CD4-positive, alpha-beta T cell (primary cell): ENCODE measurements at regions not wholly inside any gene's neighbourhood (a gene's known extent, or its start where the extent isn't known, plus 50 kb on each side); places are given as distances from the start of the nearest gene placed in this dataset.

Experiments used
- ATAC-seq: fragments of 200-7000 bp; cut with Tn5 transposase; one replicate; pipeline ENCODE4 v1.10.0; 2022; ENCODE audit warnings: mild to moderate bottlenecking; ENCODE audit not compliant: poor library complexity
- CTCF ChIA-PET: fragments of 350-600 bp; sonication (Branson Sonifier 250); formaldehyde crosslinking; loops from one replicate; lab custom pipeline; 2021; ENCODE audit warnings: antibody characterized with exemption, inconsistent platforms; lab: Charles Lee
- POLR2A ChIA-PET: fragments of 350-600 bp; sonication (Branson Sonifier 250); formaldehyde crosslinking; loops from one replicate; lab custom pipeline; 2021; ENCODE audit warnings: antibody characterized with exemption, inconsistent platforms; lab: Charles Lee
- DNase-seq, 14 experiments: peaks; one replicate each; pipeline ENCODE4 v3.0.0-alpha.2; 2013 to 2020; ENCODE audit warnings: mixed read lengths in 2 of 14
- H3K27ac ChIP-seq, 2 donors: one replicate each; pipeline versions ENCODE4 v1.5.1 to v1.7.0; 2013; ENCODE audit warnings: low read length in 2 of 2, low read depth in 1 of 2, mild to moderate bottlenecking in 1 of 2
- H3K27me3 ChIP-seq, 2 experiments: 1 replicate in 1 of 2; 2 replicates in 1 of 2; pipeline versions ENCODE4 v1.6.1 to v1.7.0; 2013; ENCODE audit warnings: low read length in 2 of 2, control low read depth in 1 of 2, mild to moderate bottlenecking in 1 of 2, moderate library complexity in 1 of 2; ENCODE audit not compliant: insufficient read depth in 2 of 2, control insufficient read depth in 1 of 2
- H3K36me3 ChIP-seq: one replicate; pipeline ENCODE4 v1.6.1; 2013; ENCODE audit warnings: low read length, control low read depth; ENCODE audit not compliant: insufficient read depth
- H3K4me1 ChIP-seq: one replicate; pipeline ENCODE4 v1.6.1; 2013; ENCODE audit warnings: low read length, control low read depth; ENCODE audit not compliant: insufficient read depth
- H3K4me3 ChIP-seq: one replicate; pipeline ENCODE4 v1.5.1; 2013; ENCODE audit warnings: mild to moderate bottlenecking, low read length, moderate library complexity
- H3K9me3 ChIP-seq, 2 experiments: 1 replicate in 1 of 2; 2 replicates in 1 of 2; pipeline versions ENCODE4 v1.6.1 to v1.7.0; 2013; ENCODE audit warnings: low read length in 2 of 2, mild to moderate bottlenecking in 2 of 2, control low read depth in 1 of 2, moderate library complexity in 1 of 2; ENCODE audit not compliant: control insufficient read depth in 1 of 2, insufficient read depth in 1 of 2
- H3K27ac Mint-ChIP-seq: one replicate; pipeline ENCODE4 v1.8.0; 2020; ENCODE audit warnings: mixed read lengths
- H3K27me3 Mint-ChIP-seq: one replicate; pipeline ENCODE4 v1.8.0; 2021; ENCODE audit warnings: mixed read lengths
- H3K36me3 Mint-ChIP-seq: one replicate; pipeline ENCODE4 v1.8.0; 2021; ENCODE audit warnings: low read depth, mixed read lengths
- H3K4me1 Mint-ChIP-seq: one replicate; pipeline ENCODE4 v1.8.0; 2021; ENCODE audit warnings: low read depth, mixed read lengths
- H3K4me3 Mint-ChIP-seq: one replicate; pipeline ENCODE4 v1.8.0; 2020; ENCODE audit warnings: mild to moderate bottlenecking, mixed read lengths
- H3K9me3 Mint-ChIP-seq: one replicate; pipeline ENCODE4 v1.8.0; 2020; ENCODE audit warnings: mixed read lengths
- intact Hi-C, 2 experiments: fragments of 100-400 bp; cut with DNase I in 1 of 2; cut with micrococcal nuclease in 1 of 2; formaldehyde crosslinking; loops; one replicate each; pipeline versions ENCODE4 v1.15.1 to v1.9.0; 2023 to 2025; cut with DNase I, micrococcal nuclease
- TF ChIP-seq, protein P1 (sequence below): fragments of 200-600 bp; IDR thresholded peaks from one replicate; pipeline ENCODE4 v1.8.0; 2022; ENCODE audit warnings: antibody characterized with exemption, mild to moderate bottlenecking

DNA sequence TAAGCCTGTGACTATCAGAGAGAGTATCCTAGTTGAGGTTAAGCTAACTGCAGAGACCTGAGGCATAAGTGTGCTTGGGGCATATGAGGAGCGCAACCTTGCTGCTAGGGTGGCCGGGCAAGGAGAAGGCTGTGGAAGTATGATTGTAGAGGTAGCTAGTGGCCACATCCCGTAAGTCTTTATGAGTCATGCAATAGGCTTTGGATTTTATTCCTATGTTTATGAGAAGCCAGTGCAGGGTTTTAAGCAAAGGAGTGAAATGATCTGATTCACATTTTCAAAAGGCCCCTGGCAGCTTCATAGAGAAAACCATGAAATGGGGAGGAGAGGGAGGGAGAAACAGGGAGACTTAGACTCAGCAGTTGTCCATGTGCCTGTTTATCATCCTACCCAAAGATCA is 92.1 kb upstream of the WDFY3 start:
- TF ChIP-seq, protein P1, sequence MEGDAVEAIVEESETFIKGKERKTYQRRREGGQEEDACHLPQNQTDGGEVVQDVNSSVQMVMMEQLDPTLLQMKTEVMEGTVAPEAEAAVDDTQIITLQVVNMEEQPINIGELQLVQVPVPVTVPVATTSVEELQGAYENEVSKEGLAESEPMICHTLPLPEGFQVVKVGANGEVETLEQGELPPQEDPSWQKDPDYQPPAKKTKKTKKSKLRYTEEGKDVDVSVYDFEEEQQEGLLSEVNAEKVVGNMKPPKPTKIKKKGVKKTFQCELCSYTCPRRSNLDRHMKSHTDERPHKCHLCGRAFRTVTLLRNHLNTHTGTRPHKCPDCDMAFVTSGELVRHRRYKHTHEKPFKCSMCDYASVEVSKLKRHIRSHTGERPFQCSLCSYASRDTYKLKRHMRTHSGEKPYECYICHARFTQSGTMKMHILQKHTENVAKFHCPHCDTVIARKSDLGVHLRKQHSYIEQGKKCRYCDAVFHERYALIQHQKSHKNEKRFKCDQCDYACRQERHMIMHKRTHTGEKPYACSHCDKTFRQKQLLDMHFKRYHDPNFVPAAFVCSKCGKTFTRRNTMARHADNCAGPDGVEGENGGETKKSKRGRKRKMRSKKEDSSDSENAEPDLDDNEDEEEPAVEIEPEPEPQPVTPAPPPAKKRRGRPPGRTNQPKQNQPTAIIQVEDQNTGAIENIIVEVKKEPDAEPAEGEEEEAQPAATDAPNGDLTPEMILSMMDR = no peak
- H3K4me3 ChIP-seq = no peak overlapping the region
- no peak overlapping the region for H3K27ac ChIP-seq
- CTCF ChIA-PET = no interaction called here
- H3K27me3 ChIP-seq = no peaks in the 10 kb centered on the region
- no peak overlapping the region for H3K4me3 Mint-ChIP-seq
- POLR2A ChIA-PET = no interaction called here
- no peaks in the 10 kb centered on the region for H3K36me3 ChIP-seq
- no peaks in the 10 kb centered on the region for H3K27me3 Mint-ChIP-seq
- H3K4me1 Mint-ChIP-seq = no peaks in the 10 kb centered on the region
- H3K9me3 ChIP-seq = no peaks in the 10 kb centered on the region
- no peaks in the 10 kb centered on the region for H3K36me3 Mint-ChIP-seq
- H3K4me1 ChIP-seq = no peaks in the 10 kb centered on the region
- intact Hi-C loops = no loop called here
- ATAC-seq (no peak), DNase-seq (no peak)
- H3K27ac Mint-ChIP-seq = no peak overlapping the region
- H3K9me3 Mint-ChIP-seq = peaks cover 5% of the 10 kb centered on the region

DNA sequence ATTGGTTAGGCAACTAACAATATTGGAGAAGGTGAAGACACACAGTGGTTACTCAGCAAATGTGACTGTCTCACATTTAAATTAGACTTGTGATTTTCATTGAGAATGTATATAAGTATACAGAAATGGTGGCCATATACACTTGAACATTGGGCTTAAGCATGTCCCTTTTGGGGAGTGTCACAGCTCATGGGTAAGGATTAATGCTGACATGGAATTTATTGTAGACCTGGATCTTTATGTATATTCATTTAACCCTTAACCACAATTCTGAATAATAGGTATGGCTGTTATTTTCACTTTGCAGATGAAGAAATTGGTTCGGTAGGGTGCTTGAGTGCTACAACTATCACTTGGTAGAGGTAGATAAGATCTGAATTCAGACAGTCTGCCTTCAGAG is 95.5 kb upstream of the WDFY3 start:
- H3K27me3 ChIP-seq = no peaks in the 10 kb centered on the region
- POLR2A ChIA-PET = no interaction called here
- intact Hi-C loops = no loop called here
- no peak overlapping the region for H3K4me3 Mint-ChIP-seq
- CTCF ChIA-PET = interaction anchor here (1.5 kb wide), 1 partner anchor 12 kb away, joined by 4 read pairs; no protein-coding TSS in a partner anchor
- H3K4me3 ChIP-seq = no peak overlapping the region
- no peaks in the 10 kb centered on the region for H3K27me3 Mint-ChIP-seq
- no peaks in the 10 kb centered on the region for H3K36me3 Mint-ChIP-seq
- H3K9me3 Mint-ChIP-seq = no peaks in the 10 kb centered on the region
- no peaks in the 10 kb centered on the region for H3K4me1 ChIP-seq
- H3K36me3 ChIP-seq = no peaks in the 10 kb centered on the region
- H3K9me3 ChIP-seq = no peaks in the 10 kb centered on the region
- no peaks in the 10 kb centered on the region for H3K4me1 Mint-ChIP-seq
- TF ChIP-seq, protein P1 = no peak
- DNase-seq (no peak), ATAC-seq (no peak)
- H3K27ac ChIP-seq = no peak overlapping the region
- no peak overlapping the region for H3K27ac Mint-ChIP-seq

DNA sequence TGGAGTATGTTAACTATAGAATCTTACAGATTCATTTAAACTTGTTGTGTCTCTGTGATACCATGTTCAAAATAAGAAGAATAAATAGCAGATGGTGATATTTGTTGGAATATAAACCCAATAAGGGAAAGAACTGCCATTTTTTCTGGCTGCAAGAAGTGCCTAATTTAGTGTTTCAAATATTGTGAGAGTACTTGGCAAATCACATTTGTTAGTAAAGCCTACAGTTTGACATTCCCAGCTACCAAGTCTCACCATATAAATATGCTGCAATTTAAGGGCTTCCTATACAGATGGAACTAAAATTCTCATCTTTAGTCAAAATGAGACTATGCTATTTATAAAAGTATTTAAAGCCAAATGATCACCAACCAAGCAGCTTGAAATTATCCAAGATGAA is 96.0 kb upstream of the WDFY3 start:
- H3K27ac Mint-ChIP-seq = no peak overlapping the region
- H3K4me3 Mint-ChIP-seq = no peak overlapping the region
- TF ChIP-seq, protein P1 = no peak
- POLR2A ChIA-PET = no interaction called here
- no peaks in the 10 kb centered on the region for H3K9me3 Mint-ChIP-seq
- no peaks in the 10 kb centered on the region for H3K4me1 Mint-ChIP-seq
- Histone ChIP-seq H3K27me3 (no peaks in the 10 kb centered on the region), H3K36me3 (no peaks in the 10 kb centered on the region), H3K9me3 (no peaks in the 10 kb centered on the region), H3K4me1 (no peaks in the 10 kb centered on the region), H3K4me3 (no peak overlapping the region), H3K27ac (no peak overlapping the region)
- ATAC-seq = no peak
- no peaks in the 10 kb centered on the region for H3K27me3 Mint-ChIP-seq
- intact Hi-C loops = no loop called here
- no peak for DNase-seq
- CTCF ChIA-PET = no interaction called here
- H3K36me3 Mint-ChIP-seq = no peaks in the 10 kb centered on the region
